AG10803 (cell line): ENCODE measurements at regions not wholly inside any gene's neighbourhood (a gene's known extent, or its start where the extent isn't known, plus 50 kb on each side); places are given as distances from the start of the nearest gene placed in this dataset.

Experiments
- DNase-seq: peaks from one replicate; pipeline ENCODE4 v3.0.0; 2010; ENCODE audit warnings: low read depth
- H3K4me3 ChIP-seq: 2 replicates; pipeline ENCODE4 v1.5.1; 2011; ENCODE audit warnings: mild to moderate bottlenecking, low read length, control low read depth
- TF ChIP-seq, protein P1 (sequence below): conservative IDR thresholded peaks from 2 replicates; pipeline ENCODE4 v1.5.1; 2011; ENCODE audit warnings: mild to moderate bottlenecking, low read length, control low read depth, inconsistent platforms

DNA sequence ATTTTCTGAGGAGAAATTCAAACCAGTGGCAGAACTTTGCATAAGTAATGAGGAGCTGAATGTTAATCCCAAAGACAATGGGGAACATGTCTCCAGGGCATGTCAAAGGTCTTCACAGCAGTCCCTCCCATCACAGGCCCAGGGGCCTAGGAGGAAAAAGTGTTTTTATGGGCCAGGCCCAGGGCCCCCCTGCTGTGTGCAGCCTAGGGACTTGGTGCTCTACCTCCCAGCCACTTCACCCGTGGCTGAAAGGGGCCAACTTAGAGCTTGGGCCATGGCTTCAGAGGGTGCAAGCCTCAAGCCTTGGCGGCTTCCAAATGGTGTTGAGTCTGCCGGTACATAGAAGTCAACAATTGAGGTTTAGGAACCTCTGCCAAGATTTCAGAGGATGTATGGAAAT is 854.0 kb downstream of the LRRIQ3 start:
- H3K4me3 ChIP-seq: no peak overlapping the region
- TF ChIP-seq, protein P1, sequence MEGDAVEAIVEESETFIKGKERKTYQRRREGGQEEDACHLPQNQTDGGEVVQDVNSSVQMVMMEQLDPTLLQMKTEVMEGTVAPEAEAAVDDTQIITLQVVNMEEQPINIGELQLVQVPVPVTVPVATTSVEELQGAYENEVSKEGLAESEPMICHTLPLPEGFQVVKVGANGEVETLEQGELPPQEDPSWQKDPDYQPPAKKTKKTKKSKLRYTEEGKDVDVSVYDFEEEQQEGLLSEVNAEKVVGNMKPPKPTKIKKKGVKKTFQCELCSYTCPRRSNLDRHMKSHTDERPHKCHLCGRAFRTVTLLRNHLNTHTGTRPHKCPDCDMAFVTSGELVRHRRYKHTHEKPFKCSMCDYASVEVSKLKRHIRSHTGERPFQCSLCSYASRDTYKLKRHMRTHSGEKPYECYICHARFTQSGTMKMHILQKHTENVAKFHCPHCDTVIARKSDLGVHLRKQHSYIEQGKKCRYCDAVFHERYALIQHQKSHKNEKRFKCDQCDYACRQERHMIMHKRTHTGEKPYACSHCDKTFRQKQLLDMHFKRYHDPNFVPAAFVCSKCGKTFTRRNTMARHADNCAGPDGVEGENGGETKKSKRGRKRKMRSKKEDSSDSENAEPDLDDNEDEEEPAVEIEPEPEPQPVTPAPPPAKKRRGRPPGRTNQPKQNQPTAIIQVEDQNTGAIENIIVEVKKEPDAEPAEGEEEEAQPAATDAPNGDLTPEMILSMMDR: no peak
- DNase-seq: no peak

DNA sequence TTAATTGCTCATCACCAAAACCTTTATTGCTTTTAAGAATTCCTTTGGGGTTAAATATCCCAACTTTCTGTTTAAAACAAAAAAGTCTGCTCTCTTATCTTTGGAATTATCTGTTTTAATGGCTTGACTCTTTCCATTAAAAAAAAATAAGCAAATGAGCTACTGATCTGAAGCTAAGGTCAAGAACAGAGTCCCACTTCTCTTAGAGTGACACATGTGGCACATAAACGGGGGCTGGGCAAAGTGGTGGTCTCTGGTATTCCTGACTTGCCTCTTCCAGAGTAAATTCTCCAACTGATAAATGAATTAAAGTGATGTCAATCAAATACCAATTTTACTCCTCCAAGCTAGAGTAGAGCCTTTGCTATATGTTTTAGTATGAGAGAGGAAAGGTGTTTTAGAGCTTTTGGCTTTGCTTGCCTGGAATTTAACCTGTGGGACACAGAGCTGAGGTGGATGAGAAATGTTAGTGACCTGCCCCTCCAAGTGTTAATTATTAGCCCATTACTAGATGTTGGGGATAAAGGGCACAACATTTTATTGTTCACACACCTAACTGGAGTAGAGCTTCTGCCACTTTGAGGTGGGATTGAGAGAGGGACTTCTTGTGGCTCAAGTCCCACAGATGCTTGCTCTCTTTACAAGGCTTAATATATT is 864.0 kb downstream of the LRRIQ3 start:
- DNase-seq: no peak
- no peak overlapping the region for H3K4me3 ChIP-seq
- TF ChIP-seq, protein P1: no peak

DNA sequence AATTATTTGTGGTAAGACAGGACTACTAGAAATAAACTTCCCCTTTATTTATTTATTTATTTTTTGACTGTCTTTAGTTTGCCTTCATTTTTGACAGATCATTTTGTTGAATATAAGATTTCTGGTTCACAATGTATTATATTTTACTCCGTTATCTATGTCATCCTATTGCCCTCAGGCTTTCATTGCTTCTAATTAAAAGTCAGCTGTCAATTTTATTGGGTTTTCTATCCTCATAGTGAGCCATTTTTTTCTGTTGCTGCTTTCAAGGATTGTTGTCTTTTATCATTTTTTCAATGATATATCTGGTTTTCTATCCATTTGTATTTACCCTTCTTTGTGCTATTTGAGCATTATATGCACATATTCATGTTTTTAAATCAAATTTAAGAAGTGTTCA is 866.2 kb downstream of the LRRIQ3 start:
- TF ChIP-seq, protein P1: no peak
- H3K4me3 ChIP-seq: no peak overlapping the region
- no peak for DNase-seq

DNA sequence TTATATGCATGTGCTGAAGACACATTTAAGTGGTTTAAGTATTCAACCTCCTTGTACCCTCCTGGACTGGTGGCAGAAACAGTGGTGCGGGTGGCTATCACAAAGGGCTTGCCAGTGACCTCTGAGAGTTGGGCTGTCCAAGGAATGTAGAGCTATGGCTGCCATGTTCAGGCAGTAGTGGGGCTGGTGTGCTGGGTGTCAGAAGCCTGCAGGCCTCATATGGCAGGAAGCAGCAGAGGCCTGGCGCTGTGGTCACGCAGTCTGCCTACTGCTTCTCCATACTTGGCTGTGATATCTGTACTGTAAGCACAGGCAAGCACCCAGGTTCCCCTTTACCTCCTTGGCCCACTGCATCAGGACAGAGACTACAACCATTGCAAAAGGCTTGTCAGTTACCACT is 870.0 kb downstream of the LRRIQ3 start:
- TF ChIP-seq, protein P1: no peak
- no peak for DNase-seq
- H3K4me3 ChIP-seq: no peak overlapping the region

DNA sequence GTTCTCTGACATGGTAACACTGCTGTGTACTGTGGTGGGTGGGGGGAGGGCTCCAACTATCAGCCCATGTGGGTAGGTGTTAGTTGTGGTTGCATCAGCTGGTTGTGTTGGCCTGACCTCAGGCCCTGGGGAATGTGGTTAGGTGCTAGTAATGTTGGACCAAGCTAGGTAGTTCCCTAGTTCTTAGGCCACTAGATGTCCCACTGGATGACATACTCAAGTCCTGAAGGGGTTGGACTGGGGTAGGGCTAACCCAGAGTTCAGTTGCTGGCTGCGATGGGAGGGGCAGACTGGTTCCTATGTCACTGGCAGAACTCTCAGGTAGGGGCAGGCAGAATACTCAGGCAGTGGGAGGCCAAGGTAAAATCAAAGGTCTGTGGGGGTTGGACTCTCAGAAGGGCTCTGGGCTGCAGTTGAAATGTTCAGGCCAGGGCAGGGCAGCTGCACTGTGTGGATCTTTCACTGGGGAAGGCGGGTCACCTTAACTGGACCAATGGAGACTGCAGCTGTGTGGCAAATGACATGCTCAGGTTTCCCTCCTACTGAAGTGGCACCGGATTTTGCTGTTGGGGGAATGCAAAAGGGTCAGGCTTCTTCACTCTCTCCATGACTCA is 870.7 kb downstream of the LRRIQ3 start:
- H3K4me3 ChIP-seq: no peak overlapping the region
- DNase-seq: no peak
- TF ChIP-seq, protein P1: no peak

DNA sequence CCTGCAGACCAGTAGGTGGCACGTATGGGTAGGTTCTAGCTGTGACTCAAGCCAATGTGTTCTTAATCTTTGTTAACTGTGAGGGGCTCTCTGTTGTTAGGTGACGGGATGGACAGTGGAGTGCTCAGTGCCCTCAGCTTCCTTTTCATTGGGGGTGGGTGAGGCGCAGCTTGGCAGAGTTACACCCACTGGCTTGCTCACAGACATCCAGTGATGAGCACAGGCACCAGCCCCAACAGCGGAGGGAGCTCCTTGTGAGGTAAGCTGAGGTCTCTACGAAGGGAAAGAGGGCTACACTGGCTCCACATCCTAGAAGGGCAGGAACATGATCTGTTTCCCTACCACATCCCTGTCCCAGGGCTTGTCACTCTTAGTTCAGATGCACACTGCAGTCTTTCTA is 871.3 kb downstream of the LRRIQ3 start:
- TF ChIP-seq, protein P1: no peak
- no peak overlapping the region for H3K4me3 ChIP-seq
- DNase-seq: no peak

DNA sequence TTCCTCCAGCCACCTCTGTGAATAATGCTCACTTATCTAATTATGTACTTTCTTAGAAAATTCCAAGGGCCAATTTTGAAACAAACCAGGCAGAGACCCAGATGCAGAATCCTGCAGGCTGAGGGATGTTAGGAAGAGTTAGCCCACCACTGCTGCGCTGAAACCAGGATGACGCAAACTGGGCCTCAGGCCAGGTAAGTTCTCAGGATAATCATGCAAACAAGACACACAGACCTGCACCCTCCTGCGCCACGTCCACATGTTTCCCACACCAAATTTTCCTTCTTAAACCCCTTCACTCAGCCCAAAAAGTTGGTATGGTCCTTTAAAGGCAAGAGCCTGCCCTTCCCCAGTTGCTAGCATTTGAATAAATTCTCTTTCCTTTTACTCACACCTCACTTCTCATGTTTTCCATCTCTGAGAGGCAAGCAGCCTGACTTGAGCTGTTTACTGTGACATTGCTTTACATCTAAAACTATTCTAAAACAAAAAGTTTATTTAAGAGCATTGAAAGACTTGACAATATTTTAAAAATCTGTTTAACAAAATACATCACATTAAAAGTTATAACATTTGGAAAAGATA is 887.1 kb downstream of the LRRIQ3 start:
- TF ChIP-seq, protein P1: no peak
- DNase-seq: no peak
- no peak overlapping the region for H3K4me3 ChIP-seq
